H1 (cell line): ENCODE measurements at regions not wholly inside any gene's neighbourhood (a gene's known extent, or its start where the extent isn't known, plus 50 kb on each side); places are given as distances from the start of the nearest gene placed in this dataset.

Experiments used
- CTCF ChIA-PET: fragments of 300-600 bp; sonication (Branson Sonifier 250); formaldehyde crosslinking; loops from one replicate; lab custom pipeline; 2021; ENCODE audit not compliant: partially characterized antibody; lab: Charles Lee
- POLR2A ChIA-PET: fragments of 300-600 bp; sonication (Branson Sonifier 250); formaldehyde crosslinking; loops from one replicate; lab custom pipeline; 2021; ENCODE audit warnings: inconsistent platforms; ENCODE audit not compliant: partially characterized antibody; lab: Charles Lee
- DNase-seq, 2 experiments: peaks; one replicate each; pipeline versions ENCODE4 v3.0.0 to v3.0.0-alpha.2; 2010 to 2022; ENCODE audit warnings: low spot score in 2 of 2, low read depth in 1 of 2, mixed read lengths in 1 of 2
- FAIRE-seq: peaks from 2 replicates; lab custom pipeline; 2011; peaks lifted over from hg19 to GRCh38; lab: Jason Lieb, UNC
- H2AFZ ChIP-seq: 2 replicates; pipeline ENCODE4 v1.8.1; 2012; ENCODE audit warnings: low read length, inconsistent platforms
- H2AK5ac ChIP-seq: 2 replicates; pipeline ENCODE4 v1.6.1; 2013; ENCODE audit warnings: low read depth, low read length
- H2BK120ac ChIP-seq: replicated peaks from 2 replicates; pipeline ENCODE3; 2013; ENCODE audit warnings: low read depth, low read length, inconsistent platforms
- H2BK12ac ChIP-seq: 2 replicates; pipeline ENCODE4 v1.6.1; 2013; ENCODE audit warnings: low read depth, low read length
- H2BK15ac ChIP-seq: 2 replicates; pipeline ENCODE4 v1.6.1; 2013; ENCODE audit warnings: low read length
- H2BK20ac ChIP-seq: 2 replicates; pipeline ENCODE4 v1.6.1; 2013; ENCODE audit warnings: low read length
- H2BK5ac ChIP-seq: 2 replicates; pipeline ENCODE4 v1.6.1; 2013; ENCODE audit warnings: low read depth, low read length
- H3K14ac ChIP-seq: 2 replicates; pipeline ENCODE4 v1.6.1; 2013; ENCODE audit warnings: inconsistent platforms; ENCODE audit not compliant: insufficient read length
- H3K18ac ChIP-seq: 2 replicates; pipeline ENCODE4 v1.6.1; 2013; ENCODE audit warnings: low read length; ENCODE audit errors: extremely low read depth
- H3K23ac ChIP-seq: 2 replicates; pipeline ENCODE4 v1.6.1; 2013; ENCODE audit warnings: inconsistent platforms; ENCODE audit not compliant: insufficient read length
- H3K23me2 ChIP-seq: 2 replicates; pipeline ENCODE4 v1.6.1; 2013; ENCODE audit warnings: low read depth, low read length
- H3K27ac ChIP-seq: 2 replicates; pipeline ENCODE4 v1.6.1; 2011; ENCODE audit warnings: low read depth, low read length, inconsistent platforms
- H3K27me3 ChIP-seq, 4 experiments: replicated peaks in 1 of 4; 1 replicate in 1 of 4; 2 replicates in 3 of 4; pipeline versions ENCODE4 v1.6.1 to v1.8.1; 2011 to 2013; ENCODE audit warnings: low read length in 3 of 4, mild to moderate bottlenecking in 3 of 4, inconsistent platforms in 2 of 4, mixed read lengths in 2 of 4, moderate library complexity in 1 of 4; ENCODE audit not compliant: control insufficient read depth in 3 of 4, insufficient read depth in 3 of 4; ENCODE audit errors: extremely low read depth in 1 of 4
- H3K36me3 ChIP-seq, 4 experiments: 2 replicates each; pipeline versions ENCODE4 v1.6.1 to v1.8.1; 2011 to 2013; ENCODE audit warnings: mild to moderate bottlenecking in 4 of 4, low read length in 3 of 4, moderate library complexity in 2 of 4, control low read depth in 1 of 4, inconsistent platforms in 1 of 4; ENCODE audit not compliant: insufficient read depth in 4 of 4, control insufficient read depth in 2 of 4
- H3K4ac ChIP-seq: replicated peaks from 2 replicates; pipeline ENCODE3; 2013; ENCODE audit warnings: low read length, low read depth, mixed read lengths, inconsistent platforms; ENCODE audit not compliant: insufficient read length
- H3K4me1 ChIP-seq, 4 experiments: replicated peaks in 1 of 4; 1 replicate in 1 of 4; 2 replicates in 3 of 4; pipeline versions ENCODE4 v1.6.1 to v1.8.1; 2011 to 2013; ENCODE audit warnings: low read length in 3 of 4, inconsistent platforms in 2 of 4, mixed read lengths in 1 of 4; ENCODE audit not compliant: insufficient read depth in 4 of 4, control insufficient read depth in 3 of 4
- H3K4me2 ChIP-seq, 2 experiments: 2 replicates each; pipeline versions ENCODE4 v1.6.1 to v1.8.1; 2011 to 2013; ENCODE audit warnings: low read depth in 2 of 2, low read length in 2 of 2, control low read depth in 1 of 2, inconsistent platforms in 1 of 2, mild to moderate bottlenecking in 1 of 2; ENCODE audit not compliant: insufficient read depth in 1 of 2
- H3K4me3 ChIP-seq, 4 experiments: fragments of 200-600, 300-600 bp in 1 of 4; sonication (generic), shearing (Covaris generic), sonication (Bioruptor Twin) in 1 of 4; 2 replicates each; pipeline versions ENCODE4 v1.5.1 to v1.8.1; 2011 to 2016; ENCODE audit warnings: low read length in 4 of 4, low read depth in 3 of 4, control low read depth in 2 of 4, inconsistent platforms in 2 of 4, mild to moderate bottlenecking in 2 of 4, mixed read lengths in 1 of 4, moderate library complexity in 1 of 4; ENCODE audit not compliant: insufficient read depth in 2 of 4; ENCODE audit errors: extremely low read depth in 1 of 4
- H3K56ac ChIP-seq: replicated peaks from 2 replicates; pipeline ENCODE3; 2013; ENCODE audit warnings: low read depth, mild to moderate bottlenecking, mixed read lengths, low read length, inconsistent platforms; ENCODE audit not compliant: insufficient read length
- H3K79me1 ChIP-seq: 2 replicates; pipeline ENCODE4 v1.6.1; 2013; ENCODE audit warnings: low read depth, low read length, control low read depth
- H3K79me2 ChIP-seq, 2 experiments: 2 replicates each; pipeline versions ENCODE4 v1.6.1 to v1.8.1; 2012 to 2013; ENCODE audit warnings: low read length in 2 of 2, mild to moderate bottlenecking in 2 of 2, inconsistent platforms in 1 of 2; ENCODE audit not compliant: insufficient read depth in 2 of 2, control insufficient read depth in 1 of 2
- H3K9ac ChIP-seq, 4 experiments: replicated peaks in 1 of 4; 1 replicate in 1 of 4; 2 replicates in 3 of 4; pipeline versions ENCODE4 v1.6.1 to v1.8.1; 2011 to 2013; ENCODE audit warnings: low read depth in 3 of 4, low read length in 3 of 4, control low read depth in 2 of 4, mild to moderate bottlenecking in 2 of 4, moderate library complexity in 2 of 4, inconsistent platforms in 1 of 4; ENCODE audit errors: extremely low read depth in 1 of 4
- H3K9me3 ChIP-seq, 2 experiments: 2 replicates each; pipeline versions ENCODE4 v1.6.1 to v1.8.1; 2012 to 2013; ENCODE audit warnings: mild to moderate bottlenecking in 2 of 2, moderate library complexity in 2 of 2, control low read depth in 1 of 2, inconsistent platforms in 1 of 2, low read depth in 1 of 2, low read length in 1 of 2, mixed read lengths in 1 of 2; ENCODE audit not compliant: insufficient read depth in 2 of 2
- H4K20me1 ChIP-seq, 2 experiments: replicated peaks in 1 of 2; 2 replicates each; pipeline versions ENCODE3 to v1.8.1; 2011 to 2013; ENCODE audit warnings: inconsistent platforms in 2 of 2, low read length in 2 of 2, mild to moderate bottlenecking in 1 of 2; ENCODE audit not compliant: insufficient read depth in 2 of 2, control insufficient read depth in 1 of 2
- H4K5ac ChIP-seq: 2 replicates; pipeline ENCODE4 v1.6.1; 2013; ENCODE audit warnings: low read length, low read depth, mixed read lengths, inconsistent platforms; ENCODE audit not compliant: insufficient read length
- H4K8ac ChIP-seq: 2 replicates; pipeline ENCODE4 v1.8.0; 2013; ENCODE audit warnings: mild to moderate bottlenecking, moderate library complexity, low read length, inconsistent platforms; ENCODE audit not compliant: insufficient read depth; ENCODE audit errors: extremely low read depth
- H4K91ac ChIP-seq: replicated peaks from 2 replicates; pipeline ENCODE3; 2013; ENCODE audit warnings: low read length, mixed read lengths, inconsistent platforms; ENCODE audit not compliant: insufficient read length
- ASH2L ChIP-seq: fragments of 200-600, 300-600 bp; sonication (generic); IDR thresholded peaks from one replicate; pipeline ENCODE4 v1.7.1; 2017; ENCODE audit warnings: low read length
- CBX8 ChIP-seq: fragments of 300-800, 300-1000 bp; sonication (generic); IDR thresholded peaks from 2 replicates; pipeline ENCODE4 v1.7.1; 2016; ENCODE audit warnings: low read depth, low read length, borderline replicate concordance
- KDM4A ChIP-seq: IDR thresholded peaks from one replicate; pipeline ENCODE4 v1.7.1; 2012; ENCODE audit warnings: low read depth, mild to moderate bottlenecking, moderate library complexity, low read length, inconsistent platforms; ENCODE audit not compliant: severe bottlenecking
- KDM5A ChIP-seq: fragments of 200-600 bp; IDR thresholded peaks from 2 replicates; pipeline ENCODE4 v1.7.1; 2012; ENCODE audit warnings: mild to moderate bottlenecking, low read length, inconsistent platforms, mixed read lengths
- MAX ChIP-seq: IDR thresholded peaks from 2 replicates; pipeline ENCODE4 v1.6.1; 2012; ENCODE audit warnings: inconsistent platforms
- POLR2AphosphoS5 ChIP-seq: IDR thresholded peaks from 2 replicates; pipeline ENCODE4 v1.6.1; 2011; ENCODE audit warnings: low read depth, low read length
- RAD21 ChIP-seq, 2 experiments: IDR thresholded peaks in 1 of 2; conservative IDR thresholded peaks in 1 of 2; 2 replicates each; pipeline ENCODE4 v1.6.1; 2011; ENCODE audit warnings: low read depth in 2 of 2, low read length in 2 of 2, improper control_type of control experiment in 1 of 2, inconsistent platforms in 1 of 2, mild to moderate bottlenecking in 1 of 2, moderate library complexity in 1 of 2
- RFX5 ChIP-seq: IDR thresholded peaks from 2 replicates; pipeline ENCODE4 v1.6.1; 2011; ENCODE audit warnings: low read depth, low read length, improper control_type of control experiment, borderline replicate concordance
- TAF1 ChIP-seq: IDR thresholded peaks from 2 replicates; pipeline ENCODE4 v1.6.1; 2011; ENCODE audit warnings: mild to moderate bottlenecking, low read depth, low read length
- USF2 ChIP-seq: IDR thresholded peaks from 2 replicates; pipeline ENCODE4 v1.6.1; 2011; ENCODE audit warnings: low read length, improper control_type of control experiment
- TF ChIP-seq, protein P1 (sequence below): IDR thresholded peaks from 2 replicates; pipeline ENCODE4 v1.6.1; 2012; ENCODE audit warnings: low read length, inconsistent platforms

DNA sequence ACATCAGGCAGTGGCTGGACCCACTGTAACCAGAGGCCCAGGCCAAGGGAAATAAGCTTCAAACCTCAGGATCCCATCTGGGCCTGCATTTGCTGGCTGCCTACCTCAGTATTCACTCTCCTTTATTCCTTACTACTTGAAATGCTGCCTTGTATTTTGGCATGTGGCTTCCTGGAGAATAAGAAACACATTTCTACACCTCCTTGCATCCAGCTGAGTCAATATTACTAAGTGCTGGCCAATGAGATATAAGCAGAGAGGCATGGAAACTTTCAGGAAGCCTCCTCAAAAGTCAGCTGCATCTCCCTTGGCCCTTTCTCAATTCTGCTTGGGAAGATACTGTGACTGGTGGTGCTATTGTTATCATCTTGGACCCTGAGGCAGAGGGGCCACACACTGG is 59.8 kb upstream of the RELL1 start:
- no peak overlapping the region for H2BK12ac ChIP-seq
- H3K4me1 ChIP-seq = no peaks in the 10 kb centered on the region
- no peak overlapping the region for H3K4me3 ChIP-seq
- no peak overlapping the region for H3K4ac ChIP-seq
- H3K79me2 ChIP-seq = no peaks in the 10 kb centered on the region
- H3K56ac ChIP-seq = no peak overlapping the region
- H2BK15ac ChIP-seq = no peak overlapping the region
- no peak overlapping the region for H3K18ac ChIP-seq
- 0 out of 2 replicates have a peak overlapping the region, but pooled peaks have one; percentile 13 for H2AFZ ChIP-seq
- no peak overlapping the region for H4K5ac ChIP-seq
- H3K36me3 ChIP-seq = no peaks in the 10 kb centered on the region; a peak in 1 of 8 replicates
- no peak overlapping the region for H2AK5ac ChIP-seq
- no peaks in the 10 kb centered on the region for H3K23me2 ChIP-seq
- no peaks in the 10 kb centered on the region for H3K9me3 ChIP-seq
- H3K23ac ChIP-seq = no peak overlapping the region
- H3K14ac ChIP-seq = no peak overlapping the region
- FAIRE-seq = no peak
- ChIA-PET CTCF (no interaction called here), POLR2A (no interaction called here)
- no peak overlapping the region for H2BK5ac ChIP-seq
- no peak overlapping the region for H3K27ac ChIP-seq
- no peak overlapping the region for H3K4me2 ChIP-seq
- H4K20me1 ChIP-seq = no peaks in the 10 kb centered on the region
- DNase-seq = no peak
- no peak overlapping the region for H2BK120ac ChIP-seq
- H3K9ac ChIP-seq = no peak overlapping the region
- H4K8ac ChIP-seq = no peak overlapping the region
- no peaks in the 10 kb centered on the region for H3K27me3 ChIP-seq
- no peaks in the 10 kb centered on the region for H3K79me1 ChIP-seq
- H4K91ac ChIP-seq = no peak overlapping the region
- no peak overlapping the region for H2BK20ac ChIP-seq
- no peak for TF ChIP-seq USF2
- TF ChIP-seq ASH2L = no peak
- no peak for TF ChIP-seq TAF1
- no peak for TF ChIP-seq KDM4A
- no peak for TF ChIP-seq RAD21 (IDR thresholded peaks at IDR 0.05 in 1 of 2, conservative IDR thresholded peaks at IDR 0.05 in 1 of 2; ENCODE audit: low read depth in 2 of 2, low read length in 2 of 2)
- TF ChIP-seq KDM5A = no peak
- no peak for TF ChIP-seq CBX8
- no peak for TF ChIP-seq MAX
- TF ChIP-seq, protein P1, sequence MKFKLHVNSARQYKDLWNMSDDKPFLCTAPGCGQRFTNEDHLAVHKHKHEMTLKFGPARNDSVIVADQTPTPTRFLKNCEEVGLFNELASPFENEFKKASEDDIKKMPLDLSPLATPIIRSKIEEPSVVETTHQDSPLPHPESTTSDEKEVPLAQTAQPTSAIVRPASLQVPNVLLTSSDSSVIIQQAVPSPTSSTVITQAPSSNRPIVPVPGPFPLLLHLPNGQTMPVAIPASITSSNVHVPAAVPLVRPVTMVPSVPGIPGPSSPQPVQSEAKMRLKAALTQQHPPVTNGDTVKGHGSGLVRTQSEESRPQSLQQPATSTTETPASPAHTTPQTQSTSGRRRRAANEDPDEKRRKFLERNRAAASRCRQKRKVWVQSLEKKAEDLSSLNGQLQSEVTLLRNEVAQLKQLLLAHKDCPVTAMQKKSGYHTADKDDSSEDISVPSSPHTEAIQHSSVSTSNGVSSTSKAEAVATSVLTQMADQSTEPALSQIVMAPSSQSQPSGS = no peak
- TF ChIP-seq POLR2AphosphoS5 = no peak
- no peak for TF ChIP-seq RFX5
